Thoracic aorta (tissue), 2 donors: ENCODE measurements at regions not wholly inside any gene's neighbourhood (a gene's known extent, or its start where the extent isn't known, plus 50 kb on each side); places are given as distances from the start of the nearest gene placed in this dataset.

Experiments
- ATAC-seq: fragments of 150-250 bp; one replicate; pipeline ENCODE4 v1.8.0; 2017; ENCODE audit warnings: low read depth; ENCODE audit not compliant: insufficient number of reproducible peaks, low FRiP score
- DNase-seq: peaks from one replicate; pipeline ENCODE4 v3.0.0-alpha.2; 2020; ENCODE audit warnings: low spot score
- H3K27ac ChIP-seq, 2 donors: fragments of 200-600 bp; sonication (generic); 1 replicate in 1 of 2; 2 replicates in 1 of 2; pipeline ENCODE4 v1.5.1; 2016; ENCODE audit warnings: mild to moderate bottlenecking in 2 of 2, moderate library complexity in 2 of 2
- H3K27me3 ChIP-seq: fragments of 200-600 bp; sonication (generic); replicated peaks from 2 replicates; pipeline ENCODE4 v1.6.0; 2016; ENCODE audit warnings: mild to moderate bottlenecking; ENCODE audit not compliant: insufficient read depth
- H3K36me3 ChIP-seq: fragments of 200-600 bp; sonication (generic); one replicate; pipeline ENCODE4 v1.5.1; 2016
- H3K4me1 ChIP-seq, 2 donors: fragments of 200-600 bp; sonication (generic); 1 replicate in 1 of 2; 2 replicates in 1 of 2; pipeline versions ENCODE4 v1.5.1 to v1.6.0; 2016; ENCODE audit warnings: low read depth in 2 of 2, mild to moderate bottlenecking in 1 of 2; ENCODE audit not compliant: control insufficient read depth in 1 of 2
- H3K4me3 ChIP-seq: fragments of 200-600 bp; sonication (generic); 2 replicates; pipeline ENCODE4 v1.5.1; 2016; ENCODE audit warnings: mild to moderate bottlenecking
- H3K9me3 ChIP-seq: fragments of 200-600 bp; sonication (generic); 2 replicates; pipeline ENCODE4 v1.5.1; 2016
- CTCF ChIP-seq: fragments of 200-600 bp; sonication (generic); IDR thresholded peaks from one replicate; pipeline ENCODE4 v1.5.1; 2019; ENCODE audit warnings: antibody characterized with exemption

- Histone ChIP-seq H3K36me3 (no peaks in the 10 kb centered on the region), H3K27ac (no peak overlapping the region), H3K4me3 (no peak overlapping the region), H3K4me1 (no peaks in the 10 kb centered on the region), H3K27me3 (no peaks in the 10 kb centered on the region), H3K9me3 (no peaks in the 10 kb centered on the region)
- TF ChIP-seq CTCF, result no peak
- DNase-seq (no peak), ATAC-seq (no peak)
Observed at GRCh38 chr1:101331794-101332193, 95.0 kb downstream of the S1PR1 start.

GRCh38 chr1:101332633-101333032 lies 95.8 kb downstream of the S1PR1 start:
- H3K4me1 ChIP-seq, result no peaks in the 10 kb centered on the region
- H3K27me3 ChIP-seq, result no peaks in the 10 kb centered on the region
- no peaks in the 10 kb centered on the region for H3K36me3 ChIP-seq
- H3K27ac ChIP-seq, result no peak overlapping the region
- DNase-seq (no peak), ATAC-seq (no peak)
- TF ChIP-seq CTCF, result no peak
- H3K4me3 ChIP-seq, result no peak overlapping the region
- no peaks in the 10 kb centered on the region for H3K9me3 ChIP-seq

GRCh38 chr1:101333186-101333585 lies 96.4 kb downstream of the S1PR1 start:
- no peak for TF ChIP-seq CTCF
- ATAC-seq (no peak), DNase-seq (no peak)
- Histone ChIP-seq H3K4me3 (no peak overlapping the region), H3K36me3 (no peaks in the 10 kb centered on the region), H3K27ac (no peak overlapping the region), H3K9me3 (no peaks in the 10 kb centered on the region), H3K4me1 (no peaks in the 10 kb centered on the region), H3K27me3 (no peaks in the 10 kb centered on the region)

- Histone ChIP-seq H3K4me3 (no peak overlapping the region), H3K27me3 (no peaks in the 10 kb centered on the region), H3K4me1 (no peaks in the 10 kb centered on the region), H3K36me3 (no peaks in the 10 kb centered on the region), H3K9me3 (no peaks in the 10 kb centered on the region), H3K27ac (no peak overlapping the region)
- ATAC-seq (no peak), DNase-seq (no peak)
- TF ChIP-seq CTCF, result no peak
Observed at GRCh38 chr1:101337968-101338367, 101.1 kb downstream of the S1PR1 start.

- no peaks in the 10 kb centered on the region for H3K36me3 ChIP-seq
- no peak overlapping the region for H3K27ac ChIP-seq
- no peaks in the 10 kb centered on the region for H3K9me3 ChIP-seq
- DNase-seq (no peak), ATAC-seq (no peak)
- no peaks in the 10 kb centered on the region for H3K27me3 ChIP-seq
- no peaks in the 10 kb centered on the region for H3K4me1 ChIP-seq
- no peak overlapping the region for H3K4me3 ChIP-seq
- TF ChIP-seq CTCF, result no peak
Observed at GRCh38 chr1:101338714-101339430, 102.1 kb downstream of the S1PR1 start.
